ENCODE measurements at regions not wholly inside any gene's neighbourhood (a gene's known extent, or its start where the extent isn't known, plus 50 kb on each side); places are given as distances from the start of the nearest gene placed in this dataset.

GRCh38 chr16:48013491-48013901, 142.3 kb downstream of the ABCC12 start:
- TF ChIP-seq, protein P1, sequence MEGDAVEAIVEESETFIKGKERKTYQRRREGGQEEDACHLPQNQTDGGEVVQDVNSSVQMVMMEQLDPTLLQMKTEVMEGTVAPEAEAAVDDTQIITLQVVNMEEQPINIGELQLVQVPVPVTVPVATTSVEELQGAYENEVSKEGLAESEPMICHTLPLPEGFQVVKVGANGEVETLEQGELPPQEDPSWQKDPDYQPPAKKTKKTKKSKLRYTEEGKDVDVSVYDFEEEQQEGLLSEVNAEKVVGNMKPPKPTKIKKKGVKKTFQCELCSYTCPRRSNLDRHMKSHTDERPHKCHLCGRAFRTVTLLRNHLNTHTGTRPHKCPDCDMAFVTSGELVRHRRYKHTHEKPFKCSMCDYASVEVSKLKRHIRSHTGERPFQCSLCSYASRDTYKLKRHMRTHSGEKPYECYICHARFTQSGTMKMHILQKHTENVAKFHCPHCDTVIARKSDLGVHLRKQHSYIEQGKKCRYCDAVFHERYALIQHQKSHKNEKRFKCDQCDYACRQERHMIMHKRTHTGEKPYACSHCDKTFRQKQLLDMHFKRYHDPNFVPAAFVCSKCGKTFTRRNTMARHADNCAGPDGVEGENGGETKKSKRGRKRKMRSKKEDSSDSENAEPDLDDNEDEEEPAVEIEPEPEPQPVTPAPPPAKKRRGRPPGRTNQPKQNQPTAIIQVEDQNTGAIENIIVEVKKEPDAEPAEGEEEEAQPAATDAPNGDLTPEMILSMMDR (IDR thresholded peaks at IDR 0.05; ENCODE audit: low read depth, low read length, missing control alignments), result no peak
- no peak overlapping the region for H3K4me3 ChIP-seq (ENCODE audit: low read depth, low read length)
- DNase-seq, result no peak
- in situ Hi-C loops (cut with HindIII; ENCODE audit: low pct_ligation_motif_present, low sequenced_read_pairs), result no loop called here
- H3K27ac ChIP-seq, result no peak overlapping the region
- H3K27me3 ChIP-seq (replicated peaks), result no peaks in the 10 kb centered on the region
- H3K36me3 ChIP-seq (replicated peaks), result no peaks in the 10 kb centered on the region

- TF ChIP-seq, protein P1 (IDR thresholded peaks at IDR 0.05; ENCODE audit: low read depth, low read length, missing control alignments), result no peak
- Histone ChIP-seq H3K4me3 (ENCODE audit: low read depth, low read length) (no peak overlapping the region), H3K27ac (no peak overlapping the region), H3K27me3 (replicated peaks) (no peaks in the 10 kb centered on the region), H3K36me3 (replicated peaks) (no peaks in the 10 kb centered on the region)
- DNase-seq, result no peak
- in situ Hi-C loops (cut with HindIII; ENCODE audit: low pct_ligation_motif_present, low sequenced_read_pairs), result no loop called here
Measured at GRCh38 chr16:48011878-48012658, 143.7 kb downstream of the ABCC12 start.

- no peak overlapping the region for H3K27ac ChIP-seq
- in situ Hi-C loops (cut with HindIII; ENCODE audit: low pct_ligation_motif_present, low sequenced_read_pairs), result no loop called here
Measured at GRCh38 chr16:48011466-48011865, 144.3 kb downstream of the ABCC12 start.

DNA sequence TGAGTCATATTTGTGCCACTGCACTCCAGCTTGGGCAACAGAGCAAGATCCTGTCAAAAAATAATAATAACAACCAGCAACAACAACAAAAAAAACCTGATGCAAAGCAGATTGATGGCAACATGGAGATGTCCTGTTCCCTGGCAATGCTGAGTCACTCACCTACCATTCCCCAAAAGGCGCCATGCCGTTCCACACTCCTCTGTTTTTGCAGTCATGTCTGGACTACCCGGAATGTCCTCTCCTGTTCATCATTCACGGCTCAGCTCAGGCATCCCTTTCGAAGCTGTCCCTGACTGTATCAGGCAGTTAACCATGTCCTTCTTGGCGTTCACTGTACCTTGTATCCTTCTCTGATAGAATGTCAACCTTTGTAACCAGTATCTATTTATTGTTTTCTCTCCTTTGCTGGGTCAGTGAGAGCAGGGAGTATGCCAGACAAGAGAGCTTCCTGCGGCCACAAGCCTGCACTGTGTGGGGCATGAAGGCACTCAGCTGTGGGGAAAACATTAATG, 147.7 kb downstream of the ABCC12 start:
- Histone ChIP-seq H3K27ac (no peak overlapping the region), H3K36me3 (replicated peaks) (no peaks in the 10 kb centered on the region), H3K27me3 (replicated peaks) (no peaks in the 10 kb centered on the region), H3K4me3 (ENCODE audit: low read depth, low read length) (no peak overlapping the region)
- TF ChIP-seq, protein P1 (IDR thresholded peaks at IDR 0.05; ENCODE audit: low read depth, low read length, missing control alignments), result no peak
- no peak for DNase-seq
- in situ Hi-C loops (cut with HindIII; ENCODE audit: low pct_ligation_motif_present, low sequenced_read_pairs), result no loop called here

More at GRCh38 chr16:48011466-48011865, 144.3 kb downstream of the ABCC12 start:
- Histone ChIP-seq H3K4me3 (ENCODE audit: low read depth, low read length) (no peak overlapping the region), H3K36me3 (replicated peaks) (no peaks in the 10 kb centered on the region), H3K27me3 (replicated peaks) (no peaks in the 10 kb centered on the region)
- TF ChIP-seq, protein P1 (IDR thresholded peaks at IDR 0.05; ENCODE audit: low read depth, low read length, missing control alignments), result no peak
- DNase-seq, result no peak

GRCh38 chr16:48004141-48004695, 151.6 kb downstream of the ABCC12 start:
- TF ChIP-seq, protein P1 (IDR thresholded peaks at IDR 0.05; ENCODE audit: low read depth, low read length, missing control alignments), result no peak
- H3K27ac ChIP-seq, result no peak overlapping the region
- H3K4me3 ChIP-seq (ENCODE audit: low read depth, low read length), result no peak overlapping the region
- in situ Hi-C loops (cut with HindIII; ENCODE audit: low pct_ligation_motif_present, low sequenced_read_pairs), result no loop called here
- H3K36me3 ChIP-seq (replicated peaks), result no peaks in the 10 kb centered on the region
- H3K27me3 ChIP-seq (replicated peaks), result no peaks in the 10 kb centered on the region
- no peak for DNase-seq
